Osteoblast (primary cell): ENCODE measurements at regions not wholly inside any gene's neighbourhood (a gene's known extent, or its start where the extent isn't known, plus 50 kb on each side); places are given as distances from the start of the nearest gene placed in this dataset.

Experiments used
- DNase-seq: peaks from one replicate; pipeline ENCODE4 v3.0.0; 2011; ENCODE audit warnings: low spot score, mixed read lengths; ENCODE audit not compliant: insufficient read length; ENCODE audit errors: missing footprints
- H2AFZ ChIP-seq: 2 replicates; pipeline ENCODE4 v1.6.0; 2011; ENCODE audit warnings: mild to moderate bottlenecking, low read length
- H3K27ac ChIP-seq: 2 replicates; pipeline ENCODE4 v1.5.1; 2011; ENCODE audit warnings: mild to moderate bottlenecking, low read depth, low read length, moderate library complexity
- H3K27me3 ChIP-seq: 2 replicates; pipeline ENCODE4 v1.6.0; 2012; ENCODE audit warnings: mild to moderate bottlenecking, control low read depth, inconsistent platforms, low read length, moderate library complexity; ENCODE audit not compliant: insufficient read depth
- H3K36me3 ChIP-seq: 2 replicates; pipeline ENCODE4 v1.5.1; 2011; ENCODE audit warnings: mild to moderate bottlenecking, low read length, control low read depth, moderate library complexity; ENCODE audit not compliant: insufficient read depth
- H3K4me1 ChIP-seq: 2 replicates; pipeline ENCODE4 v1.5.1; 2011; ENCODE audit warnings: mild to moderate bottlenecking, low read length, control low read depth, moderate library complexity; ENCODE audit not compliant: insufficient read depth
- H3K4me2 ChIP-seq: 2 replicates; pipeline ENCODE4 v1.6.0; 2011; ENCODE audit warnings: mild to moderate bottlenecking, low read length; ENCODE audit not compliant: insufficient read depth
- H3K4me3 ChIP-seq: fragments of 200-600 bp; sonication (generic); 3 replicates; pipeline ENCODE4 v1.5.1; 2012; ENCODE audit warnings: mild to moderate bottlenecking, low read length, inconsistent platforms; ENCODE audit not compliant: insufficient read depth
- H3K79me2 ChIP-seq: 2 replicates; pipeline ENCODE4 v1.6.0; 2012; ENCODE audit warnings: mild to moderate bottlenecking, low read length, control low read depth, inconsistent platforms; ENCODE audit not compliant: insufficient read depth
- H3K9me3 ChIP-seq: 2 replicates; pipeline ENCODE4 v1.5.1; 2011; ENCODE audit warnings: low read depth, low read length, control low read depth
- H4K20me1 ChIP-seq: 2 replicates; pipeline ENCODE4 v1.6.0; 2012; ENCODE audit warnings: mild to moderate bottlenecking, low read length, control low read depth; ENCODE audit not compliant: insufficient read depth
- CTCF ChIP-seq: IDR thresholded peaks from 2 replicates; pipeline ENCODE4 v1.5.1; 2011; ENCODE audit warnings: mild to moderate bottlenecking, low read depth, low read length, moderate library complexity; ENCODE audit errors: extremely low read depth

DNA sequence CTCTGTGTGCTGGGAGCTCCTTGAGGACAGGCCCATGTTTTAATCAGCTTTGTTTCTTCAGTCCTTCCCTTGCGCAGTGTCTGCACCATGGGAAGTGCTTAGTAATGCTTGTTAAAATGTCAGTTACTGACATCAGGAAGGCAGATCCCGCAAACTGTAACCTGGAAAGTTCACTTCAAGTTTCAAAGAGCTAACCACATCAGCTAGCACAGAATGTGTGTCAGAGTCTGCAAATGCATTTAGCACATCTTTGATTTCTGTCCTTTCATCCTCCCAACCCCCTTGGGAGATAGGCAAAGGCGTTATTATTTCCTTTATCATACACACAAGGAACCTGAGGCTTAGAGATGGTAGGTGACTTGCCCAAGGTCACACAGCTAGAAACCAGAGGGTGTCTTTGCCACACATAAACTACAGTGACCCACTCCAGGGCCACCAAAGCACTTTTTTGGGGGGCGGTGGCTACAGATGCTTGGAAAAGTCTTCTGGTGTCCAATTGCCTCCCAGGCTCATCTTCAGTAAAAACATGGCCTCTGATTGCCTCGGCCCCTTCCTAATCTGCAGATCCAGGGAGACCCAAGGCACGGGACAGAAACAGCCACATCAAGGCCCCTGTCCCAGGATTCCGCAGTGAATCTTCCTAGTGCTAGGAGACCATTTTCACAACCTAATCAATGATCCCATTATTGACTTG is 116.2 kb upstream of the GPR26 start:
- H2AFZ ChIP-seq, result no peak overlapping the region
- no peak overlapping the region for H3K4me2 ChIP-seq
- no peaks in the 10 kb centered on the region for H3K79me2 ChIP-seq
- H3K4me1 ChIP-seq, result no peaks in the 10 kb centered on the region
- H3K4me3 ChIP-seq, result no peak overlapping the region
- no peak for DNase-seq
- TF ChIP-seq CTCF, result no peak
- H3K27me3 ChIP-seq, result no peaks in the 10 kb centered on the region
- no peaks in the 10 kb centered on the region for H4K20me1 ChIP-seq
- H3K36me3 ChIP-seq, result no peaks in the 10 kb centered on the region
- H3K9me3 ChIP-seq, result no peaks in the 10 kb centered on the region
- H3K27ac ChIP-seq, result no peak overlapping the region

DNA sequence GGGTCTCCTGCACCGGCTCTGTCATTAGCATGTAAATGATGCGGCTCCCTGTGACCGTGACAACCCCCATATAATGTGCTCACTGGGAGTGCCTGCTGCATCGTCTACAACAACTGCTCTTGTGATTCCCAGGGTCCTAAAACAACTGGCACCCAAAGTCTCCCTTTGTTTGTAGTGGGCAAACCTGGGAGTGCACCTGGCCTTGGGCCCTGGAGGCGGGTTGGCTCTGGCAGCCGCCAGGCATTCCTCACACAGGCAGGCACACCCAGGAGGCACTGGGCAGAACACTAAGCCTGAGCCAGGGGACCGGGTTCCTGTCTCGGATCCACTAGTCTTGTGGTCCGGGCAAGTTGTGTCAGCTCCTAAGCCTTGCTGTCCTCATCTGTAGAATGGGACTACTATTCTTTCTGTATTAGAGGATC is 115.5 kb upstream of the GPR26 start:
- H3K4me2 ChIP-seq, result no peak overlapping the region
- no peak overlapping the region for H3K4me3 ChIP-seq
- no peak for TF ChIP-seq CTCF

GRCh38 chr10:123551259-123551658 is 114.9 kb upstream of the GPR26 start:
- H3K36me3 ChIP-seq, result no peaks in the 10 kb centered on the region
- H3K9me3 ChIP-seq, result no peaks in the 10 kb centered on the region
- H3K79me2 ChIP-seq, result no peaks in the 10 kb centered on the region
- no peak overlapping the region for H3K4me2 ChIP-seq
- no peaks in the 10 kb centered on the region for H3K27me3 ChIP-seq
- no peak overlapping the region for H2AFZ ChIP-seq
- DNase-seq, result no peak
- no peak overlapping the region for H3K27ac ChIP-seq
- H4K20me1 ChIP-seq, result no peaks in the 10 kb centered on the region
- no peaks in the 10 kb centered on the region for H3K4me1 ChIP-seq
- TF ChIP-seq CTCF, result no peak
- no peak overlapping the region for H3K4me3 ChIP-seq

More for the DNA sequence above, 115.5 kb upstream of the GPR26 start:
- Histone ChIP-seq H4K20me1 (no peaks in the 10 kb centered on the region), H3K4me1 (no peaks in the 10 kb centered on the region), H3K27ac (no peak overlapping the region), H2AFZ (no peak overlapping the region), H3K79me2 (no peaks in the 10 kb centered on the region), H3K27me3 (no peaks in the 10 kb centered on the region), H3K9me3 (no peaks in the 10 kb centered on the region), H3K36me3 (no peaks in the 10 kb centered on the region)
- DNase-seq, result no peak

DNA sequence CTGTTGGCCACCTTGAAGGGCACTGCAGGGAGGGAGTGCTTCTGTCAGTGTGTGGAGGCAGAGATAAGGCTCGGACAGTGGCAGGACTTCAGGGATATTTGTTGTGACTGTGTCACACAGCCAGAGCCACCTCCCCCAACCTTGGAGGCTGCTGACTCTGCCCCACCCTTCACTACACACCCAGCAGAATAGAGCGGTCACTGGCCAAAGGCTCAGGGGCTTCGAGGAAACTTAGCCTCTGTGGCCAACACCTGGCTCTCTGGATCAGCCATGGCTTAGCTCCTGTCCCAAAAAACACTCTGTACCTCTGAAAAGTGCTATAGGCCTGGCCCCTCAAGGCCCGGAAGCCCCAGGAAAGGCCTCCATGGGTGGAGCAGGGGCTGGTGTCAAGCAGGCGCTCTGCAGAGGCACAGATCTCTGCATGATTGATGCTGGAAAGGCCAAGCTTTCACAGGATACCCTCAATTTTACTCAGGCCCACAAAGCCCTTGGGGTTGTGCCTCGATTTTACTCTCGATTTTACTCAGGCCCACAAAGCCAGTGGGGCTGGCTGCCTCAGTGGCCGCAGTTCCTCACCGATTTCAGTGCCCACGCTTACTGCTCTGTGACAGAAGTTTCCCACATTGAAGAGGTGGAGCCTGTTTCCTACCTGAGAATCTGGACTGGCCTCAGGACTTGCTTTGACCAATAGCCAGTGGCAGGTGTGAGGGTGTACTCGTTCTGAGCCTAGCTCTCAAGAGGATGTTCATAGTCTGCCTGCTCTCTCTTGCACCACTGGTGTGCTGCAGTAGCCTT is 113.2 kb upstream of the GPR26 start:
- Histone ChIP-seq H4K20me1 (no peaks in the 10 kb centered on the region), H3K4me1 (no peaks in the 10 kb centered on the region), H3K4me2 (no peak overlapping the region), H3K4me3 (no peak overlapping the region), H3K9me3 (no peaks in the 10 kb centered on the region), H3K27me3 (no peaks in the 10 kb centered on the region), H3K79me2 (no peaks in the 10 kb centered on the region), H3K27ac (no peak overlapping the region), H3K36me3 (no peaks in the 10 kb centered on the region), H2AFZ (no peak overlapping the region)
- TF ChIP-seq CTCF, result no peak
- no peak for DNase-seq
